22Rv1 (cell line): ENCODE measurements at regions not wholly inside any gene's neighbourhood (a gene's known extent, or its start where the extent isn't known, plus 50 kb on each side); places are given as distances from the start of the nearest gene placed in this dataset.
"Not testable (repeated sequence)": the region's sequence is repeated elsewhere in the genome, so short reads cannot be mapped to it uniquely, and the experiment has no call there.

Source experiments
- ZFX ChIP-seq: fragments of 450-650 bp; IDR thresholded peaks from 2 replicates; pipeline ENCODE4 v1.6.1; 2017; ENCODE audit warnings: antibody characterized with exemption, borderline replicate concordance
- TF ChIP-seq, protein P1 (sequence below): fragments of 450-650 bp; IDR thresholded peaks from 2 replicates; pipeline ENCODE4 v1.5.1; 2017; ENCODE audit warnings: mild to moderate bottlenecking

DNA sequence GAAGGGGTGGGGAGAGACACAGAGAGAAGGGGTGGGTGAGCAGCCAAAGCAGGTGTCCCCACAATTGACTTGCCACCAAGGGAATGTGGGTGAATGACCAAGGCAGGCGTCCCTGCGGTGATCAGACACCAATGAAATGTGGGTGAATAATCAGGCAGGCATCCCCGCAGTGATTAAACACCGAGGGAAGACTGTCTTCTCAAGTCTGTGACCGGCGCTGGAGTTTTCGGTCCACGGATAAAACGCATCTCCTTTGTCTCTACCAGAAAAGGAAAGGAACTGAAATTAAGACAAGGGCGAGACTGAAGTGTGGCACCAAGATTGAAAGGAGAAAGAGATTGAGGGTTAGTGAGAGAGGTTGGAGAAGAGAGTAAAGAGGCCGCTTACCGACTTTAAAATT lies 90.0 kb upstream of the NUDT6 start:
- TF ChIP-seq, protein P1, sequence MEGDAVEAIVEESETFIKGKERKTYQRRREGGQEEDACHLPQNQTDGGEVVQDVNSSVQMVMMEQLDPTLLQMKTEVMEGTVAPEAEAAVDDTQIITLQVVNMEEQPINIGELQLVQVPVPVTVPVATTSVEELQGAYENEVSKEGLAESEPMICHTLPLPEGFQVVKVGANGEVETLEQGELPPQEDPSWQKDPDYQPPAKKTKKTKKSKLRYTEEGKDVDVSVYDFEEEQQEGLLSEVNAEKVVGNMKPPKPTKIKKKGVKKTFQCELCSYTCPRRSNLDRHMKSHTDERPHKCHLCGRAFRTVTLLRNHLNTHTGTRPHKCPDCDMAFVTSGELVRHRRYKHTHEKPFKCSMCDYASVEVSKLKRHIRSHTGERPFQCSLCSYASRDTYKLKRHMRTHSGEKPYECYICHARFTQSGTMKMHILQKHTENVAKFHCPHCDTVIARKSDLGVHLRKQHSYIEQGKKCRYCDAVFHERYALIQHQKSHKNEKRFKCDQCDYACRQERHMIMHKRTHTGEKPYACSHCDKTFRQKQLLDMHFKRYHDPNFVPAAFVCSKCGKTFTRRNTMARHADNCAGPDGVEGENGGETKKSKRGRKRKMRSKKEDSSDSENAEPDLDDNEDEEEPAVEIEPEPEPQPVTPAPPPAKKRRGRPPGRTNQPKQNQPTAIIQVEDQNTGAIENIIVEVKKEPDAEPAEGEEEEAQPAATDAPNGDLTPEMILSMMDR = not testable (repeated sequence)
- not testable (repeated sequence) for TF ChIP-seq ZFX
